AG08396 (cell line): ENCODE measurements at regions not wholly inside any gene's neighbourhood (a gene's known extent, or its start where the extent isn't known, plus 50 kb on each side); places are given as distances from the start of the nearest gene placed in this dataset.
"Not testable (repeated sequence)": the region's sequence is repeated elsewhere in the genome, so short reads cannot be mapped to it uniquely, and the experiment has no call there.

Experiments used
- DNase-seq: peaks from one replicate; pipeline ENCODE4 v3.0.0; 2012; ENCODE audit warnings: low spot score, mixed read lengths

GRCh38 chr2:89833780-89834117 is 1142.3 kb downstream of the RPIA start:
- no peak for DNase-seq

GRCh38 chr2:89834306-89834705 is 1142.8 kb downstream of the RPIA start:
- DNase-seq: no peak

GRCh38 chr2:89836326-89836725 is 1144.9 kb downstream of the RPIA start:
- DNase-seq: not testable (repeated sequence)

GRCh38 chr2:89837962-89838625 is 1146.6 kb downstream of the RPIA start:
- no peak for DNase-seq

GRCh38 chr2:89840175-89840574 is 1148.7 kb downstream of the RPIA start:
- not testable (repeated sequence) for DNase-seq

GRCh38 chr2:89840781-89841475 is 1149.5 kb downstream of the RPIA start:
- DNase-seq: not testable (repeated sequence)

GRCh38 chr2:89841476-89841840 is 1150.0 kb downstream of the RPIA start:
- DNase-seq: no peak

- no peak for DNase-seq
Measured at GRCh38 chr2:89842180-89842908, 1150.9 kb downstream of the RPIA start.

- no peak for DNase-seq
Measured at GRCh38 chr2:89844221-89844943, 1152.9 kb downstream of the RPIA start.

GRCh38 chr2:89845532-89845931 is 1154.1 kb downstream of the RPIA start:
- DNase-seq: no peak

- DNase-seq: no peak
Measured at GRCh38 chr2:89848114-89848513, 1156.6 kb downstream of the RPIA start.

- DNase-seq: no peak
Measured at GRCh38 chr2:89848763-89849368, 1157.4 kb downstream of the RPIA start.

GRCh38 chr2:89849731-89850130 is 1158.3 kb downstream of the RPIA start:
- no peak for DNase-seq

GRCh38 chr2:89850481-89850880 is 1159.0 kb downstream of the RPIA start:
- DNase-seq: no peak

GRCh38 chr2:89850881-89851582 is 1159.6 kb downstream of the RPIA start:
- DNase-seq: no peak

- no peak for DNase-seq
Measured at GRCh38 chr2:89851583-89851905, 1160.1 kb downstream of the RPIA start.

GRCh38 chr2:89853427-89853826 is 1162.0 kb downstream of the RPIA start:
- not testable (repeated sequence) for DNase-seq

GRCh38 chr2:89855752-89856151 is 1164.3 kb downstream of the RPIA start:
- not testable (repeated sequence) for DNase-seq

GRCh38 chr2:89856305-89856704 is 1164.8 kb downstream of the RPIA start:
- DNase-seq: not testable (repeated sequence)

GRCh38 chr2:89862164-89862563 is 1170.7 kb downstream of the RPIA start:
- DNase-seq: not testable (repeated sequence)

- DNase-seq: not testable (repeated sequence)
Measured at GRCh38 chr2:89863209-89863608, 1171.7 kb downstream of the RPIA start.
